HEK293 (cell line): ENCODE measurements at regions not wholly inside any gene's neighbourhood (a gene's known extent, or its start where the extent isn't known, plus 50 kb on each side); places are given as distances from the start of the nearest gene placed in this dataset.

Experiments
- CTCF ChIA-PET: fragments of 350-600 bp; formaldehyde crosslinking; extraction: SDS; loops from one replicate; lab custom pipeline; 2021; ENCODE audit warnings: antibody characterized with exemption; lab: Yijun Ruan, JAX
- POLR2A ChIA-PET: fragments of 300-600 bp; formaldehyde crosslinking; extraction: SDS; loops from one replicate; lab custom pipeline; 2020; ENCODE audit warnings: antibody characterized with exemption, inconsistent platforms; lab: Yijun Ruan, JAX
- H3K27ac ChIP-seq: fragments of 200-500 bp; sonication (Bioruptor generic); 2 replicates; pipeline ENCODE4 v1.5.1; 2014; ENCODE audit warnings: low read depth, low read length, control low read depth, inconsistent platforms; ENCODE audit errors: extremely low read depth
- H3K36me3 ChIP-seq, 2 experiments: fragments of 200-500 bp in 1 of 2; sonication (Bioruptor generic) in 1 of 2; 1 replicate in 1 of 2; 2 replicates in 1 of 2; pipeline ENCODE4 v1.5.1; 2014 to 2017; ENCODE audit warnings: inconsistent platforms in 2 of 2, low read length in 2 of 2; ENCODE audit not compliant: control insufficient read depth in 2 of 2, insufficient read depth in 1 of 2
- H3K4me1 ChIP-seq: fragments of 200-500 bp; sonication (Bioruptor generic); 2 replicates; pipeline ENCODE4 v1.5.1; 2014; ENCODE audit warnings: mild to moderate bottlenecking, low read length, inconsistent platforms; ENCODE audit not compliant: control insufficient read depth, insufficient read depth
- H3K4me3 ChIP-seq: 2 replicates; pipeline ENCODE4 v1.5.1; 2011; ENCODE audit warnings: low read depth, mild to moderate bottlenecking, control low read depth, low read length, moderate library complexity
- H3K9me3 ChIP-seq: fragments of 200-500 bp; sonication (Bioruptor generic); 2 replicates; pipeline ENCODE4 v1.5.1; 2014; ENCODE audit warnings: low read depth, low read length, inconsistent platforms; ENCODE audit not compliant: control insufficient read depth, insufficient read depth
- BCL11A ChIP-seq: fragments of 450-650 bp; formaldehyde crosslinking; IDR thresholded peaks from 2 replicates; pipeline ENCODE4 v1.5.1; 2016; ENCODE audit warnings: low read depth, missing biosample characterization, missing genetic modification characterization
- CTCF ChIP-seq: fragments of 450-650 bp; formaldehyde crosslinking; IDR thresholded peaks from 2 replicates; pipeline ENCODE4 v1.5.1; 2016; ENCODE audit warnings: missing biosample characterization, missing genetic modification characterization
- GLI2 ChIP-seq: fragments of 450-650 bp; formaldehyde crosslinking; IDR thresholded peaks from 2 replicates; pipeline ENCODE4; 2017; ENCODE audit warnings: missing biosample characterization, missing genetic modification characterization, low read depth, borderline replicate concordance
- MEIS1 ChIP-seq: sonication (generic); formaldehyde crosslinking; IDR thresholded peaks from 2 replicates; pipeline ENCODE4 v1.8.1; 2022; ENCODE audit warnings: missing genetic modification reagents, mild to moderate bottlenecking, borderline replicate concordance
- MZF1 ChIP-seq: fragments of 450-650 bp; formaldehyde crosslinking; IDR thresholded peaks from 2 replicates; pipeline ENCODE4 v1.5.1; 2017; ENCODE audit warnings: missing biosample characterization, missing genetic modification characterization, borderline replicate concordance
- RBAK ChIP-seq: fragments of 450-650 bp; formaldehyde crosslinking; IDR thresholded peaks from 2 replicates; pipeline ENCODE4 v1.5.1; 2016; ENCODE audit warnings: missing biosample characterization, missing genetic modification characterization
- SP3 ChIP-seq: fragments of 450-650 bp; formaldehyde crosslinking; IDR thresholded peaks from 2 replicates; pipeline ENCODE4 v1.5.1; 2016; ENCODE audit warnings: missing biosample characterization, missing genetic modification characterization
- ZBTB1 ChIP-seq: fragments of 450-650 bp; formaldehyde crosslinking; IDR thresholded peaks from 2 replicates; pipeline ENCODE4 v1.5.1; 2016; ENCODE audit warnings: missing biosample characterization, missing genetic modification characterization
- ZBTB17 ChIP-seq: fragments of 450-650 bp; formaldehyde crosslinking; IDR thresholded peaks from 2 replicates; pipeline ENCODE4 v1.5.1; 2016; ENCODE audit warnings: missing biosample characterization, missing genetic modification characterization
- ZFP3 ChIP-seq: fragments of 450-650 bp; formaldehyde crosslinking; IDR thresholded peaks from 2 replicates; pipeline ENCODE4 v1.5.1; 2016; ENCODE audit warnings: low read depth, missing biosample characterization, missing genetic modification characterization
- ZNF114 ChIP-seq: fragments of 450-650 bp; formaldehyde crosslinking; IDR thresholded peaks from 2 replicates; pipeline ENCODE4 v1.5.0; 2017; ENCODE audit warnings: missing biosample characterization, missing genetic modification characterization
- ZNF266 ChIP-seq: fragments of 450-650 bp; formaldehyde crosslinking; IDR thresholded peaks from 2 replicates; pipeline ENCODE4 v1.5.1; 2016; ENCODE audit warnings: missing biosample characterization, missing genetic modification characterization, low read depth
- ZNF280D ChIP-seq: fragments of 450-650 bp; formaldehyde crosslinking; IDR thresholded peaks from 2 replicates; pipeline ENCODE4 v1.5.1; 2016; ENCODE audit warnings: missing biosample characterization, missing genetic modification characterization
- ZNF302 ChIP-seq: fragments of 450-650 bp; formaldehyde crosslinking; IDR thresholded peaks from 2 replicates; pipeline ENCODE4 v1.5.1; 2016; ENCODE audit warnings: missing biosample characterization, missing genetic modification characterization, low read depth
- ZNF324 ChIP-seq: fragments of 450-650 bp; formaldehyde crosslinking; IDR thresholded peaks from 2 replicates; pipeline ENCODE4 v1.5.1; 2016; ENCODE audit warnings: missing biosample characterization, missing genetic modification characterization
- ZNF354C ChIP-seq: fragments of 450-650 bp; formaldehyde crosslinking; IDR thresholded peaks from 2 replicates; pipeline ENCODE4 v1.5.1; 2016; ENCODE audit warnings: missing biosample characterization, missing genetic modification characterization, low read depth, borderline replicate concordance
- ZNF391 ChIP-seq: fragments of 450-650 bp; formaldehyde crosslinking; IDR thresholded peaks from 2 replicates; pipeline ENCODE4 v1.5.1; 2016; ENCODE audit warnings: low read depth, missing biosample characterization, missing genetic modification characterization, borderline replicate concordance
- ZNF398 ChIP-seq: fragments of 450-650 bp; formaldehyde crosslinking; IDR thresholded peaks from 2 replicates; pipeline ENCODE4 v1.5.1; 2017; ENCODE audit warnings: missing biosample characterization, missing genetic modification characterization
- ZNF404 ChIP-seq: fragments of 450-650 bp; formaldehyde crosslinking; IDR thresholded peaks from 2 replicates; pipeline ENCODE4 v1.5.1; 2017; ENCODE audit warnings: missing biosample characterization, missing genetic modification characterization
- ZNF416 ChIP-seq: fragments of 450-650 bp; formaldehyde crosslinking; IDR thresholded peaks from 2 replicates; pipeline ENCODE4 v1.5.1; 2016; ENCODE audit warnings: missing biosample characterization, missing genetic modification characterization
- ZNF596 ChIP-seq: fragments of 450-650 bp; IDR thresholded peaks from 2 replicates; pipeline ENCODE4 v1.5.0; 2018; ENCODE audit warnings: missing biosample characterization, mild to moderate bottlenecking, missing genetic modification characterization, moderate library complexity
- ZNF624 ChIP-seq: fragments of 450-650 bp; formaldehyde crosslinking; IDR thresholded peaks from 2 replicates; pipeline ENCODE4 v1.5.1; 2017; ENCODE audit warnings: missing biosample characterization, missing genetic modification characterization
- ZNF747 ChIP-seq: fragments of 450-650 bp; formaldehyde crosslinking; IDR thresholded peaks from 2 replicates; pipeline ENCODE4 v1.5.1; 2016; ENCODE audit warnings: missing biosample characterization, missing genetic modification characterization
- ZSCAN4 ChIP-seq: fragments of 450-650 bp; formaldehyde crosslinking; IDR thresholded peaks from 2 replicates; pipeline ENCODE4 v1.5.1; 2017; ENCODE audit warnings: missing biosample characterization, missing genetic modification characterization

- H3K27ac ChIP-seq, result no peak overlapping the region
- CTCF ChIA-PET, result interaction anchor here (1.1 to 1.5 kb wide), 2 partner anchors 242 to 303 kb away, joined by 3 to 6 read pairs; no protein-coding TSS in a partner anchor
Observed at GRCh38 chr5:163105456-163105855, 331.9 kb upstream of the CCNG1 start.

GRCh38 chr5:163106098-163106497 is 331.3 kb upstream of the CCNG1 start:
- ChIA-PET CTCF (interaction anchor here (1.5 kb wide), 1 partner anchor 303 kb away, joined by 6 read pairs; no protein-coding TSS in a partner anchor), POLR2A (no interaction called here)
- H3K4me1 ChIP-seq, result no peaks in the 10 kb centered on the region
- TF ChIP-seq ZNF266 (tag by site-specific recombination) (no peak), ZNF280D (tag by site-specific recombination) (no peak), MZF1 (tag by site-specific recombination) (no peak), BCL11A (tag by site-specific recombination) (no peak), ZSCAN4 (tag by site-specific recombination) (no peak), CTCF (no peak), ZBTB17 (tag by site-specific recombination) (no peak)

More at GRCh38 chr5:163105456-163105855, 331.9 kb upstream of the CCNG1 start:
- no peak overlapping the region for H3K4me3 ChIP-seq
- POLR2A ChIA-PET, result no interaction called here
- no peak for TF ChIP-seq ZNF624 (tag by site-specific recombination)
- no peak for TF ChIP-seq ZNF391 (tag by site-specific recombination)
- TF ChIP-seq ZNF302, result no peak
- TF ChIP-seq ZNF324, result no peak
- TF ChIP-seq ZNF747, result no peak
- no peak for TF ChIP-seq ZFP3
- no peak for TF ChIP-seq RBAK (tag by site-specific recombination)
- TF ChIP-seq ZNF596 (tag by site-specific recombination), result no peak
- no peak for TF ChIP-seq ZNF354C (tag by site-specific recombination)
- TF ChIP-seq SP3 (tag by site-specific recombination), result no peak
- no peak for TF ChIP-seq GLI2 (tag by site-specific recombination)
- TF ChIP-seq ZNF114 (tag by site-specific recombination), result no peak
- no peak for TF ChIP-seq ZNF398 (tag by site-specific recombination)
- no peak for TF ChIP-seq ZBTB1 (tag by site-specific recombination)
- TF ChIP-seq ZNF404 (tag by site-specific recombination), result no peak
- TF ChIP-seq ZNF416 (tag by site-specific recombination), result no peak
- TF ChIP-seq ZSCAN4 (tag by site-specific recombination), result no peak
- TF ChIP-seq ZNF280D (tag by site-specific recombination), result no peak
- no peak for TF ChIP-seq MEIS1
- TF ChIP-seq, all 188 proteins: peak for 0
- Histone ChIP-seq H3K36me3 (no peaks in the 10 kb centered on the region), H3K9me3 (no peaks in the 10 kb centered on the region), H3K4me1 (no peaks in the 10 kb centered on the region)

More at GRCh38 chr5:163106098-163106497, 331.3 kb upstream of the CCNG1 start:
- H3K36me3 ChIP-seq, result no peaks in the 10 kb centered on the region
- no peaks in the 10 kb centered on the region for H3K9me3 ChIP-seq
- H3K4me3 ChIP-seq, result no peak overlapping the region
- H3K27ac ChIP-seq, result no peak overlapping the region
